ENCODE measurements at regions not wholly inside any gene's neighbourhood (a gene's known extent, or its start where the extent isn't known, plus 50 kb on each side); places are given as distances from the start of the nearest gene placed in this dataset.

GRCh38 chr20:8948442-8949020 is 120.4 kb upstream of the PLCB4 start (continued):
- TF ChIP-seq ZNF462 (CRISPR knock-in tag; IDR thresholded peaks at IDR 0.05) = no peak
- TF ChIP-seq NANOG (IDR thresholded peaks at IDR 0.05; ENCODE audit: borderline replicate concordance) = no peak
- no peak for TF ChIP-seq POLR2AphosphoS5 (IDR thresholded peaks at IDR 0.05; ENCODE audit: low read depth)
- no peak for TF ChIP-seq JUNB (IDR thresholded peaks at IDR 0.05; ENCODE audit: unreplicated experiment)
- TF ChIP-seq ZNF331 (CRISPR knock-in tag; IDR thresholded peaks at IDR 0.05; ENCODE audit: low read depth) = no peak
- TF ChIP-seq REST (IDR thresholded peaks at IDR 0.05; ENCODE audit: unreplicated experiment) = no peak
- TF ChIP-seq STAT1 (IDR thresholded peaks at IDR 0.05; ENCODE audit: unreplicated experiment) = no peak
- TF ChIP-seq ZNF114 (CRISPR knock-in tag; IDR thresholded peaks at IDR 0.05) = no peak
- no peak for TF ChIP-seq ETS1 (IDR thresholded peaks at IDR 0.05)
- TF ChIP-seq EZH2phosphoT487 (IDR thresholded peaks at IDR 0.05; ENCODE audit: unreplicated experiment) = no peak
- no peak for TF ChIP-seq CREB1 (CRISPR knock-in tag; IDR thresholded peaks at IDR 0.05; ENCODE audit: low read depth)
- TF ChIP-seq EZH2 (IDR thresholded peaks at IDR 0.05; ENCODE audit: low read depth, unreplicated experiment) = no peak

All from GM23338 (cell line).